ENCODE measurements at regions not wholly inside any gene's neighbourhood (a gene's known extent, or its start where the extent isn't known, plus 50 kb on each side); places are given as distances from the start of the nearest gene placed in this dataset.

DNA sequence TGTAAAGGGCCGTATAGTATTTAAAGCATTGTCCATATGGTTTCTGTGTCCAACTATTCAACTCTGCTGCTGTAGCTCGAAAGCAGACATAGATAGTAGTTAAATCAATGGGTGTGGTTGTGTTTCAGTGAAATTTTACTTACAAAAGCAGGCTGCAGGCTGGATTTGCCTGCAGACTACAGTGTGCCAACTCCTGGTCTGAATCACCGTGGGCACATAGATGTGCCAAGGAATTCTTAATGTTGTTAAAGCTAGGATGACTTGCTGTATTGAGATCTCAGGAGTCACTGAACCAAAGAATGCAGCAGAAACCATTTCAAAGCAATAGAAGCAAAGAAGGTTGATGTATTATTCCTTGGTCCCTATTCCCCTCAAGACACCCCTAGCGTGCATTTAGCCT lies 379.0 kb downstream of the STIM2 start:
- DNase-seq (ENCODE audit: low spot score), result no peak
- TF ChIP-seq REST (IDR thresholded peaks at IDR 0.05; ENCODE audit: unreplicated experiment) (no peak), ZNF331 (CRISPR knock-in tag; IDR thresholded peaks at IDR 0.05; ENCODE audit: low read depth) (no peak), JUNB (IDR thresholded peaks at IDR 0.05; ENCODE audit: unreplicated experiment) (no peak), CREB1 (CRISPR knock-in tag; IDR thresholded peaks at IDR 0.05; ENCODE audit: low read depth) (no peak), ZNF462 (CRISPR knock-in tag; IDR thresholded peaks at IDR 0.05) (no peak), STAT1 (IDR thresholded peaks at IDR 0.05; ENCODE audit: unreplicated experiment) (no peak), POLR2AphosphoS5 (IDR thresholded peaks at IDR 0.05; ENCODE audit: low read depth) (no peak), NANOG (IDR thresholded peaks at IDR 0.05; ENCODE audit: borderline replicate concordance) (no peak), ZNF114 (CRISPR knock-in tag; IDR thresholded peaks at IDR 0.05) (no peak), EZH2 (IDR thresholded peaks at IDR 0.05; ENCODE audit: low read depth, unreplicated experiment) (no peak), EZH2phosphoT487 (IDR thresholded peaks at IDR 0.05; ENCODE audit: unreplicated experiment) (no peak)
- TF ChIP-seq, protein P1, sequence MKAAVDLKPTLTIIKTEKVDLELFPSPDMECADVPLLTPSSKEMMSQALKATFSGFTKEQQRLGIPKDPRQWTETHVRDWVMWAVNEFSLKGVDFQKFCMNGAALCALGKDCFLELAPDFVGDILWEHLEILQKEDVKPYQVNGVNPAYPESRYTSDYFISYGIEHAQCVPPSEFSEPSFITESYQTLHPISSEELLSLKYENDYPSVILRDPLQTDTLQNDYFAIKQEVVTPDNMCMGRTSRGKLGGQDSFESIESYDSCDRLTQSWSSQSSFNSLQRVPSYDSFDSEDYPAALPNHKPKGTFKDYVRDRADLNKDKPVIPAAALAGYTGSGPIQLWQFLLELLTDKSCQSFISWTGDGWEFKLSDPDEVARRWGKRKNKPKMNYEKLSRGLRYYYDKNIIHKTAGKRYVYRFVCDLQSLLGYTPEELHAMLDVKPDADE (IDR thresholded peaks at IDR 0.05), result no peak
- TF ChIP-seq, protein P2, sequence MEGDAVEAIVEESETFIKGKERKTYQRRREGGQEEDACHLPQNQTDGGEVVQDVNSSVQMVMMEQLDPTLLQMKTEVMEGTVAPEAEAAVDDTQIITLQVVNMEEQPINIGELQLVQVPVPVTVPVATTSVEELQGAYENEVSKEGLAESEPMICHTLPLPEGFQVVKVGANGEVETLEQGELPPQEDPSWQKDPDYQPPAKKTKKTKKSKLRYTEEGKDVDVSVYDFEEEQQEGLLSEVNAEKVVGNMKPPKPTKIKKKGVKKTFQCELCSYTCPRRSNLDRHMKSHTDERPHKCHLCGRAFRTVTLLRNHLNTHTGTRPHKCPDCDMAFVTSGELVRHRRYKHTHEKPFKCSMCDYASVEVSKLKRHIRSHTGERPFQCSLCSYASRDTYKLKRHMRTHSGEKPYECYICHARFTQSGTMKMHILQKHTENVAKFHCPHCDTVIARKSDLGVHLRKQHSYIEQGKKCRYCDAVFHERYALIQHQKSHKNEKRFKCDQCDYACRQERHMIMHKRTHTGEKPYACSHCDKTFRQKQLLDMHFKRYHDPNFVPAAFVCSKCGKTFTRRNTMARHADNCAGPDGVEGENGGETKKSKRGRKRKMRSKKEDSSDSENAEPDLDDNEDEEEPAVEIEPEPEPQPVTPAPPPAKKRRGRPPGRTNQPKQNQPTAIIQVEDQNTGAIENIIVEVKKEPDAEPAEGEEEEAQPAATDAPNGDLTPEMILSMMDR (conservative IDR thresholded peaks at IDR 0.05; ENCODE audit: low read depth in 2 of 2), result no peak

More for the DNA sequence above, 379.0 kb downstream of the STIM2 start:
- Mint-ChIP-seq H3K4me1 (no peaks in the 10 kb centered on the region; the same call in 2 of the 3 replicates), H3K9me3 (0 out of 3 replicates have a peak, but pooled peaks cover 4% of the 10 kb centered on the region), H3K4me3 (no peak overlapping the region), H3K27ac (no peak overlapping the region), H3K27me3 (ENCODE audit: insufficient read depth, low read depth, poor library complexity) (no peaks in the 10 kb centered on the region), H3K36me3 (ENCODE audit: low read depth) (no peaks in the 10 kb centered on the region)
- 0 out of 2 replicates have a peak, but pooled peaks cover 5% of the 10 kb centered on the region for H3K9me2 ChIP-seq (ENCODE audit: insufficient read depth)
- H3K4me2 ChIP-seq, result no peak overlapping the region
- H4K20me1 ChIP-seq (replicated peaks; ENCODE audit: insufficient read depth), result no peaks in the 10 kb centered on the region
- no peaks in the 10 kb centered on the region for H3K79me2 ChIP-seq (replicated peaks; ENCODE audit: insufficient read depth)
- ATAC-seq, result no peak
- H2AFZ ChIP-seq, result no peak overlapping the region
- no peaks in the 10 kb centered on the region for H3K4me1 ChIP-seq (ENCODE audit: insufficient read depth)
- H3F3A ChIP-seq (replicated peaks; ENCODE audit: low read depth), result no peaks in the 10 kb centered on the region
- H3K27ac ChIP-seq (ENCODE audit: low read depth), result no peak overlapping the region
- no peaks in the 10 kb centered on the region for H3K36me3 ChIP-seq (ENCODE audit: insufficient read depth)
- H3K4me3 ChIP-seq, result no peak overlapping the region
- no peaks in the 10 kb centered on the region for H3K27me3 ChIP-seq (ENCODE audit: insufficient read depth)
